Fibroblast of skin of left quadriceps (primary cell): ENCODE measurements at regions not wholly inside any gene's neighbourhood (a gene's known extent, or its start where the extent isn't known, plus 50 kb on each side); places are given as distances from the start of the nearest gene placed in this dataset.

ENCODE experiments used
- DNase-seq, 2 experiments: peaks; one replicate each; pipeline ENCODE4 v3.0.0-alpha.2; 2013; ENCODE audit warnings: low read depth in 2 of 2

- no peak for DNase-seq
Measured at GRCh38 chr11:10358696-10359095, 53.8 kb downstream of the ADM start.

- DNase-seq = no peak
Measured at GRCh38 chr11:10359171-10359570, 54.3 kb downstream of the ADM start.

GRCh38 chr11:10360835-10361234 lies 56.0 kb downstream of the ADM start:
- DNase-seq = no peak

GRCh38 chr11:10365045-10365444 lies 60.2 kb downstream of the ADM start:
- no peak for DNase-seq

- DNase-seq = peak; percentile 85 to 87
Measured at GRCh38 chr11:10366568-10367331, 61.9 kb downstream of the ADM start.

- no peak for DNase-seq
Measured at GRCh38 chr11:10371926-10372641, 67.2 kb downstream of the ADM start.

- no peak for DNase-seq
Measured at GRCh38 chr11:10373340-10373739, 68.5 kb downstream of the ADM start.

- DNase-seq = no peak
Measured at GRCh38 chr11:10373929-10374328, 69.1 kb downstream of the ADM start.

- DNase-seq = no peak
Measured at GRCh38 chr11:10374386-10374785, 69.5 kb downstream of the ADM start.

- peak; percentile 94 to 95 for DNase-seq
Measured at GRCh38 chr11:10375280-10375971, 70.6 kb downstream of the ADM start.

- DNase-seq = no peak
Measured at GRCh38 chr11:10376061-10376460, 71.2 kb downstream of the ADM start.

- DNase-seq = no peak
Measured at GRCh38 chr11:10377183-10377582, 72.3 kb downstream of the ADM start.

GRCh38 chr11:10378362-10378761 lies 73.5 kb downstream of the ADM start:
- no peak for DNase-seq

- DNase-seq = no peak
Measured at GRCh38 chr11:10379022-10379421, 74.1 kb downstream of the ADM start.

GRCh38 chr11:10379426-10379825 lies 74.6 kb downstream of the ADM start:
- peak; percentile 67 to 68 for DNase-seq

GRCh38 chr11:10379871-10380568 lies 75.0 kb upstream of the AMPD3 start:
- no peak for DNase-seq

GRCh38 chr11:10380921-10381320 lies 74.1 kb upstream of the AMPD3 start:
- no peak for DNase-seq

- peak; percentile 63 to 65 for DNase-seq
Measured at GRCh38 chr11:10381736-10382135, 73.3 kb upstream of the AMPD3 start.

- no peak for DNase-seq
Measured at GRCh38 chr11:10382518-10382917, 72.5 kb upstream of the AMPD3 start.

- DNase-seq = no peak
Measured at GRCh38 chr11:10385696-10386095, 69.4 kb upstream of the AMPD3 start.

GRCh38 chr11:10386361-10386760 lies 68.7 kb upstream of the AMPD3 start:
- no peak for DNase-seq

- no peak for DNase-seq
Measured at GRCh38 chr11:10386861-10387205, 68.2 kb upstream of the AMPD3 start.
